Suprapubic skin (tissue), 4 donors: ENCODE measurements at regions not wholly inside any gene's neighbourhood (a gene's known extent, or its start where the extent isn't known, plus 50 kb on each side); places are given as distances from the start of the nearest gene placed in this dataset.

Source experiments
- DNase-seq, 2 donors: peaks; one replicate each; pipeline ENCODE4 v3.0.0-alpha.2; 2019; ENCODE audit warnings: low spot score in 2 of 2
- H3K27ac ChIP-seq: fragments of 200-600 bp; sonication (generic); one replicate; pipeline ENCODE4 v1.5.1; 2019
- H3K27me3 ChIP-seq: fragments of 200-600 bp; sonication (generic); one replicate; pipeline ENCODE4 v1.5.1; 2019
- H3K36me3 ChIP-seq: fragments of 200-600 bp; sonication (generic); one replicate; pipeline ENCODE4 v1.5.1; 2019
- H3K4me1 ChIP-seq: fragments of 200-600 bp; sonication (generic); one replicate; pipeline ENCODE4 v1.5.1; 2019
- H3K4me3 ChIP-seq: fragments of 200-600 bp; sonication (generic); one replicate; pipeline ENCODE4 v1.5.1; 2019; ENCODE audit warnings: mild to moderate bottlenecking
- H3K9me3 ChIP-seq: fragments of 200-600 bp; sonication (generic); one replicate; pipeline ENCODE4 v1.5.1; 2019
- EP300 ChIP-seq: sonication (generic); formaldehyde crosslinking; IDR thresholded peaks from one replicate; pipeline ENCODE4 v1.6.1; 2017; ENCODE audit warnings: antibody characterized with exemption
- POLR2A ChIP-seq, 2 donors: fragments of 450-650 bp; IDR thresholded peaks; one replicate each; pipeline ENCODE4 v1.6.1; 2017; ENCODE audit warnings: antibody characterized with exemption in 2 of 2, mild to moderate bottlenecking in 2 of 2, moderate library complexity in 2 of 2
- POLR2AphosphoS5 ChIP-seq, 3 donors: sonication (generic); formaldehyde crosslinking; IDR thresholded peaks; one replicate each; pipeline ENCODE4 v1.6.1; 2017; ENCODE audit warnings: antibody characterized with exemption in 3 of 3
- WGBS: methylation state at CpG from one replicate; pipeline ENCODE4 v1.1.5; 2018; 5-methylcytosine and 5-hydroxymethylcytosine counted together
- TF ChIP-seq, protein P1 (sequence below), 2 donors: fragments of 200-600 bp in 1 of 2; fragments of 450-650 bp in 1 of 2; sonication (generic) in 1 of 2; IDR thresholded peaks; one replicate each; pipeline ENCODE4 v1.5.1; 2016 to 2019; ENCODE audit warnings: antibody characterized with exemption in 2 of 2, mild to moderate bottlenecking in 1 of 2, moderate library complexity in 1 of 2

- no peak for DNase-seq
- Histone ChIP-seq H3K4me1 (no peaks in the 10 kb centered on the region), H3K36me3 (no peaks in the 10 kb centered on the region), H3K9me3 (no peaks in the 10 kb centered on the region), H3K27ac (no peak overlapping the region), H3K27me3 (no peaks in the 10 kb centered on the region), H3K4me3 (no peak overlapping the region)
- TF ChIP-seq EP300 (no peak), POLR2A (IDR thresholded peaks at IDR 0.05) (no peak), POLR2AphosphoS5 (IDR thresholded peaks at IDR 0.05) (no peak)
- TF ChIP-seq, protein P1, sequence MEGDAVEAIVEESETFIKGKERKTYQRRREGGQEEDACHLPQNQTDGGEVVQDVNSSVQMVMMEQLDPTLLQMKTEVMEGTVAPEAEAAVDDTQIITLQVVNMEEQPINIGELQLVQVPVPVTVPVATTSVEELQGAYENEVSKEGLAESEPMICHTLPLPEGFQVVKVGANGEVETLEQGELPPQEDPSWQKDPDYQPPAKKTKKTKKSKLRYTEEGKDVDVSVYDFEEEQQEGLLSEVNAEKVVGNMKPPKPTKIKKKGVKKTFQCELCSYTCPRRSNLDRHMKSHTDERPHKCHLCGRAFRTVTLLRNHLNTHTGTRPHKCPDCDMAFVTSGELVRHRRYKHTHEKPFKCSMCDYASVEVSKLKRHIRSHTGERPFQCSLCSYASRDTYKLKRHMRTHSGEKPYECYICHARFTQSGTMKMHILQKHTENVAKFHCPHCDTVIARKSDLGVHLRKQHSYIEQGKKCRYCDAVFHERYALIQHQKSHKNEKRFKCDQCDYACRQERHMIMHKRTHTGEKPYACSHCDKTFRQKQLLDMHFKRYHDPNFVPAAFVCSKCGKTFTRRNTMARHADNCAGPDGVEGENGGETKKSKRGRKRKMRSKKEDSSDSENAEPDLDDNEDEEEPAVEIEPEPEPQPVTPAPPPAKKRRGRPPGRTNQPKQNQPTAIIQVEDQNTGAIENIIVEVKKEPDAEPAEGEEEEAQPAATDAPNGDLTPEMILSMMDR (IDR thresholded peaks at IDR 0.05), result no peak
- 85% methylated on average over 5 of the region's 8 CpGs for WGBS
Observed at GRCh38 chr5:133905424-133905823, 63.0 kb downstream of the C5orf15 start.

GRCh38 chr5:133904641-133905040, 63.8 kb downstream of the C5orf15 start:
- Histone ChIP-seq H3K4me3 (no peak overlapping the region), H3K9me3 (no peaks in the 10 kb centered on the region), H3K4me1 (no peaks in the 10 kb centered on the region), H3K27ac (no peak overlapping the region), H3K36me3 (no peaks in the 10 kb centered on the region), H3K27me3 (no peaks in the 10 kb centered on the region)
- TF ChIP-seq POLR2A (IDR thresholded peaks at IDR 0.05), result no peak
- TF ChIP-seq EP300, result no peak
- TF ChIP-seq, protein P1 (IDR thresholded peaks at IDR 0.05), result no peak
- no peak for TF ChIP-seq POLR2AphosphoS5 (IDR thresholded peaks at IDR 0.05)
- WGBS, result 83% methylated on average over 7 of the region's 8 CpGs
- no peak for DNase-seq

DNA sequence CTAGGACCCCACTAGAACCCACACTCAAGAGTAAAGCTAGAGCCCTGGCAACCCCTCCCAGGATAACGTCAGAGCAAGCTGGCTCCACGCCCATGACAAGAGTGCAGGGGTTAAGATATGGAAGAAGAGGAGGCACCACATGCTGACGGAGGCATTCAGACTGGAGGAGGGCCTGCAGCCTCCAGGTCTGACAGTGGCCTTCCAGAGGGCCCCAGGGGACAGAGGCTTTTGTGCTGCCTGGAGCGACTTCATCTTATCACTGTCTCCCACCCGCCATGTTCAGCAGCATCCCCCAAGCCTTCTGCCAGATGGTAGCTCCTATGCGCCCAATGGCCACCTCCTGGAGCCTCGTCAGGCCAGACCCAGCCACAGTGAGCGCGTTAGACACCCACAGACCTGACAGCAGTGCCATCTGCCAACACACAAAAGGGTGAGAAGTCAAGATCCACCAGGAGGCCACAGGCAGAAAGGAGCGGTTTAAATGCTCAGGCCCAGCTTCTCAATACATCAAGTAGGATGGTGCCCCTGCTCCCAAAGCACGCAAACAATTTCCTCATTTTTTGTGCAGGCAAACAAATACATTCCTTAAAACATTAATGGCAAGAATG, 65.8 kb downstream of the C5orf15 start:
- DNase-seq, result no peak
- Histone ChIP-seq H3K9me3 (no peaks in the 10 kb centered on the region), H3K36me3 (no peaks in the 10 kb centered on the region), H3K27me3 (no peaks in the 10 kb centered on the region), H3K4me3 (no peak overlapping the region), H3K27ac (no peak overlapping the region), H3K4me1 (no peaks in the 10 kb centered on the region)
- WGBS, result 83% methylated on average over 11 of the region's 11 CpGs
- no peak for TF ChIP-seq POLR2A (IDR thresholded peaks at IDR 0.05)
- TF ChIP-seq EP300, result no peak
- no peak for TF ChIP-seq POLR2AphosphoS5 (IDR thresholded peaks at IDR 0.05)
- TF ChIP-seq, protein P1 (IDR thresholded peaks at IDR 0.05), result no peak

GRCh38 chr5:133900534-133901270, 67.7 kb downstream of the C5orf15 start:
- no peaks in the 10 kb centered on the region for H3K27me3 ChIP-seq
- 88% methylated on average over 13 of the region's 15 CpGs for WGBS
- TF ChIP-seq POLR2AphosphoS5 (IDR thresholded peaks at IDR 0.05), result no peak
- peaks cover 3% of the 10 kb centered on the region for H3K4me1 ChIP-seq
- H3K36me3 ChIP-seq, result no peaks in the 10 kb centered on the region
- no peak overlapping the region for H3K4me3 ChIP-seq
- no peak overlapping the region for H3K27ac ChIP-seq
- no peak for DNase-seq
- H3K9me3 ChIP-seq, result no peaks in the 10 kb centered on the region

DNA sequence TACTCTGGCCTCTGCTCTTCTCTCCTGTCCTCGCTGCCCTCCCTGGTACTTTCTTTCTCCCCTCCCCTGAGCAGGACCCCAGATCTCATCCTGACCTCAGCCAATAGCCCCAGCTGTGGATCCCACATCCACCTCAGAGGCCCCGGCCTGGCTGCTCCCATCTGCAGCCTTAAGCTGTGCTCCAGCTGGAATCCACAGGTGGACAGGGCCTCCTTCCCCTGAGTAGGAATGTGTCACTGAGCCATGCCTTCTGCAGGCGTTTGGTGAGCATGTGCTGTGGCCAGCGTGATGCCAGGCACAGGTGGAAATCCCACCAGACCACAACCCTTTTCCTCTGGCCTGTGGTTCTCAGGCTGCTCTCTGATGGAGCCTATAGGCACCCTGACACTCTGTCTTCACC, 68.9 kb downstream of the C5orf15 start:
- Histone ChIP-seq H3K9me3 (no peaks in the 10 kb centered on the region), H3K36me3 (no peaks in the 10 kb centered on the region), H3K4me1 (peaks cover 3% of the 10 kb centered on the region), H3K27me3 (no peaks in the 10 kb centered on the region), H3K4me3 (no peak overlapping the region), H3K27ac (no peak overlapping the region)
- DNase-seq, result no peak
- TF ChIP-seq POLR2AphosphoS5 (IDR thresholded peaks at IDR 0.05) (no peak), POLR2A (IDR thresholded peaks at IDR 0.05) (no peak), EP300 (no peak)
- TF ChIP-seq, protein P1 (IDR thresholded peaks at IDR 0.05), result no peak
- 87% methylated on average over 4 of the region's 4 CpGs for WGBS
